Choroid plexus epithelial cell (primary cell): ENCODE measurements at regions not wholly inside any gene's neighbourhood (a gene's known extent, or its start where the extent isn't known, plus 50 kb on each side); places are given as distances from the start of the nearest gene placed in this dataset.

ENCODE experiments used
- DNase-seq: peaks from one replicate; pipeline ENCODE4 v3.0.0-alpha.2; 2010; ENCODE audit warnings: low read depth
- H3K4me3 ChIP-seq: 2 replicates; pipeline ENCODE4 v1.5.1; 2011; ENCODE audit warnings: low read depth, mild to moderate bottlenecking, control low read depth, low read length, moderate library complexity
- CTCF ChIP-seq: conservative IDR thresholded peaks from 2 replicates; pipeline ENCODE4 v1.5.1; 2011; ENCODE audit warnings: low read depth, mild to moderate bottlenecking, control low read depth, inconsistent platforms, low read length, moderate library complexity

DNA sequence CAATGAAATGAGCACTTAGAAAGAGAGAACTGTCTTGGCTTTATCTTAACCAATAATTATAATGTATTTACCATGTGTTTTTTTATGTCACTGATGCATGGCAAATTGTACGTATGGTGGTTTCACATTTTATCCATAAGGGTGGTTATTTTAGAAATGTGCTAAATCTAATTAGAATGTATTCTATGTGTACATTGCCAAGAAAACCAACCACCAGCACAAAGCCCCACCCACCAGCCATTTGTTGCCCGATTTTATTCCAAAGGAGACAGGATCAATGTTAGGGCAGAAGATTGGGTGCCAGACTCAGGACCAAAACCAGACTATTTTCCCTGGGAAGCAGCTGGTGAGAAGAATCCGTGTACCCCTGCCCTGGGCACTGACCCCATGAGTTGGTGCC is 63.0 kb upstream of the SOX1 start:
- TF ChIP-seq CTCF, result no peak
- H3K4me3 ChIP-seq, result no peak overlapping the region
- DNase-seq, result no peak

DNA sequence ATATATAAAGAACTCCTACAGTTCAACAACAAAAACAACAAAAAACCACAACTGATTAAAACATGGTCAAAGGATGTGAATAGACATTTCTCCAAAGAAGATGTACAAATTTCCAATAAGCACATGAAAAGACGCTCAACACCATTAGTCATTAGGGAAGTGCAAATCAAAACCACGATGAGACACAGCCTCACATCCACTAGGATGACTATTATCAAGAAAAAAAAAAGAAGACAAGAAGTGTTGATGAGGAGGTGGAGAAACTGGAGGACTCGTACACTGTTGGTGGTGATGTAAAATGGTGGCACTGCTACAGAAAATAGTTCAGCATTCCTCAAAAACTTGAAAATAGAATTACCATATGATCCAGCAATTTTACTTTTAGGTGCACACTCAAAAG is 61.0 kb upstream of the SOX1 start:
- TF ChIP-seq CTCF, result no peak
- H3K4me3 ChIP-seq, result no peak overlapping the region
- no peak for DNase-seq

GRCh38 chr13:112007191-112007590 is 59.8 kb upstream of the SOX1 start:
- no peak for DNase-seq
- no peak for TF ChIP-seq CTCF

GRCh38 chr13:112010714-112011113 is 56.2 kb upstream of the SOX1 start:
- H3K4me3 ChIP-seq, result no peak overlapping the region
- no peak for TF ChIP-seq CTCF
- DNase-seq, result no peak

More at GRCh38 chr13:112007191-112007590, 59.8 kb upstream of the SOX1 start:
- no peak overlapping the region for H3K4me3 ChIP-seq

- TF ChIP-seq CTCF, result no peak
- H3K4me3 ChIP-seq, result no peak overlapping the region
- DNase-seq, result no peak
These were observed 54.8 kb upstream of the SOX1 start for GRCh38 chr13:112012016-112012704.

- H3K4me3 ChIP-seq, result no peak overlapping the region
- no peak for DNase-seq
- TF ChIP-seq CTCF, result no peak
These were observed 54.3 kb upstream of the SOX1 start for GRCh38 chr13:112012705-112013085.

GRCh38 chr13:112013665-112014064 is 53.3 kb upstream of the SOX1 start:
- TF ChIP-seq CTCF, result no peak
- no peak overlapping the region for H3K4me3 ChIP-seq
- no peak for DNase-seq
